GM19043 (cell line): ENCODE measurements at regions not wholly inside any gene's neighbourhood (a gene's known extent, or its start where the extent isn't known, plus 50 kb on each side); places are given as distances from the start of the nearest gene placed in this dataset.

Experiments
- ATAC-seq: cut with Tn5 transposase; IDR thresholded peaks from one replicate; pipeline ENCODE4 v1.9.1; 2021; ENCODE audit warnings: low read depth; ENCODE audit not compliant: unreplicated experiment

DNA sequence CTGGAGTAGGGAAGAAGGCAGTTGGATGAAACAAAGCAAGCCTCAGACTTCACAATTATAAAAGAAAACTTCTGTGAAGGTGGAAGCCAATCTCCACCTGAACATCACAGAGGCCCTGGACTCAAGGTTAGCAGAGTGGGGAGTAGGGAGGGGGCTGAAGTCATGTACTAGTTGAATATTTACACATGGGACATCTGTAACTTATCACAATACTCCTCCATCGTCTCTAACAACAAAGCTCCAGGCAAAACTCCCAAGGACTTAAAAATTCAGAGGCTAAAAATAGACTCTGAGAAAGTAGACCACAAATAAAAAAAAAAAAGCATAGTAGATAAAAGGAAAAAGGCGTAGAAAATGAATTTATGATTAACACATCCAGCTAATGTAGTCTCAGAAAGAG, 326.3 kb upstream of the PKN2 start:
- ATAC-seq, result no peak

- ATAC-seq, result no peak
These were observed 312.5 kb upstream of the PKN2 start for GRCh38 chr1:88371436-88372023.

- ATAC-seq, result no peak
These were observed 308.1 kb upstream of the PKN2 start for GRCh38 chr1:88375977-88376376.

GRCh38 chr1:88376421-88376820, 307.7 kb upstream of the PKN2 start:
- ATAC-seq, result no peak

DNA sequence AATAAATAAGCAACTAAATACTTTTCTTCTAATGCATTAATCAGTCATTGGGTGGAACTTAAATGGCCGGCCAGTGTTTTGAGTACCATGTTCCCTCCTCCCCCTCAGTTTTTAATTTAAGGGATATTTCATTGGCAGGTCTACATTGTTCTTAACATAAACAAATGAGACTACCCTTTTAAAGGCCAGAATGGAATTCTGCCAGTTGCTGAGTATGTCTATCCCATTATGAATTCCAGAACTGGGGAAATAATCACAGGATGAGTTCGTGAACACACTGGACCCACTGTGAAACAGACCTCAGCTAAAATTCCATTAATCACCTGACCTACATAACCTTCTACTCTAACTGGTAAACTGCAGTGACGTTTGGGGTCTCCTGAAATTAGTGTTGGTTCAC, 305.5 kb upstream of the PKN2 start:
- ATAC-seq, result no peak

- no peak for ATAC-seq
These were observed 289.1 kb upstream of the PKN2 start for GRCh38 chr1:88394958-88395357.

GRCh38 chr1:88398338-88398737, 285.7 kb upstream of the PKN2 start:
- ATAC-seq, result no peak

GRCh38 chr1:88399690-88400089, 284.4 kb upstream of the PKN2 start:
- ATAC-seq, result peak; percentile 69

GRCh38 chr1:88401313-88401712, 282.8 kb upstream of the PKN2 start:
- peak; percentile 76 for ATAC-seq

DNA sequence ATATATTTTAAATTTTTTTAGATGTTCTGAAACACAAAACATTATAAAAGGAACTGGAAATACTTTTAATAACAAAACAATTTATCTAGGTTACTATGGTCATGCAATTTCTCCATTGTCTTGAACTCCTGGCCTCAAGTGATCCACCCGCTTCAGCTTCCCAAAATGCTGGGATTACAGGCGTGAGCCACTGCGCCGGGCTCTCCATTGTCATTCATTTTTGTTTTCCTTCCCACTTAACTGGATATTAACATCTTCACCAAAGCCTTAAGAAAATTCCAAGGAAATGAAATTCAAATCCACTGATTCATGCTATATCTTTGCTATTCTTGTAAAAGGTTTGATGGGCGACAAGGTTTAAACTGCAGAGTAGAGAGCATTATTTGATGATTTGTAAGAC, 279.5 kb upstream of the PKN2 start:
- no peak for ATAC-seq

DNA sequence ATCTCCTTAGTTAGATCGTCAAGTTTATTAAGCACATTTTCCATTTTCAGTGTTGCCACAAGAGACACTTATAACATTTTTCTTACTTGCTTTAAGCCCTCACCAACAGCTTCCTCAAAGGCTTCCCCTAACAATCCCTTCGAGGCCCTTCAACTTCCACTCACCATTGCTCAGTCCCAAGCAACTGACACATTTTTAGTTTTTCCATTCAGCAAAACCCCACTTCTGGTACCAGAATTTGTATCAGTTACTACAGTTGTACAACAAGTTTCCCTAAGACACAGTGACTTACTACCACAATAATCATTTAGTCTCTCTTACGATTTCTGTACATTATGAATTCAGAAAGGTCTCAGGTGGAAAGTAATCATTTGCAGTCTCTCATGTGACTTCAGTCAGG, 276.8 kb upstream of the PKN2 start:
- no peak for ATAC-seq

- no peak for ATAC-seq
These were observed 262.1 kb upstream of the PKN2 start for GRCh38 chr1:88421997-88422396.

DNA sequence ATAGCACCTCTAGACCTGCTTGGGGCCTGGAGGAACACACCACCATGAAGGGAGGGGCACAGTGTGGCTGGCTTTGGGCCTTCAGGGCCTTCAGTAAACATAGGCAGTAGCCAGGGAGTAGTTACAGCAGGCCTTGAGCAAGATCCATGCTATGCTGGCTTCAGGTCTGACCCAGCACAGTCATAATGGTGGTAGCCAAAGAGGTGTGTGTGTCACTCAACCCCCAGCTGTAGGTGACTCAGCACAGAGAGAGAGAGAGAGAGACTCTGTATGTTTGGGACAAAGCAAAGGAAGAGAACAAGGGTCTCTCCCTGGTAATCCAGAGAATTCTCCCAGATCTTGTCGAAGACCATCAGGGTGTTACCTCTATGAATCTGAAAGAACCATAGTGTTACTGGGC, 250.5 kb upstream of the PKN2 start:
- no peak for ATAC-seq

- ATAC-seq, result no peak
These were observed 249.2 kb upstream of the PKN2 start for GRCh38 chr1:88434836-88435235.

DNA sequence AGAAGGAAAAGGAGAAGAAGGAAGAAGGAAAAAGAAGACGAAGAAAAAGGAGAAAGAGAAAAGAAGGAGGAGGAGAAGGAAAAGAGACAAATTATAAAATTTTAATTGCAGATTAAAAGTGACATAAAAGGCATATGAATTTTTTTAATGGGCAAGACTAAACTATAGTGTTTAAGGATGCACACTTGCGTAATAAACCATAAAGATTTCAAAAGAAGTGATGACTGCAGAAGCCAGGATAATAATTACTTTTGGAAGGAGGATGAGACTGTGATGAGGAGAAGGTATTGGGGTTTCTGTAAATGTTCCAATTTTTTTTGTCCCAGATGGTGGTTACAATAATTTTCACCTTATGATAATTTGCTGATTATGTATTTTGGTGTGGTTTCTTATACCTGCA, 243.1 kb upstream of the PKN2 start:
- no peak for ATAC-seq

DNA sequence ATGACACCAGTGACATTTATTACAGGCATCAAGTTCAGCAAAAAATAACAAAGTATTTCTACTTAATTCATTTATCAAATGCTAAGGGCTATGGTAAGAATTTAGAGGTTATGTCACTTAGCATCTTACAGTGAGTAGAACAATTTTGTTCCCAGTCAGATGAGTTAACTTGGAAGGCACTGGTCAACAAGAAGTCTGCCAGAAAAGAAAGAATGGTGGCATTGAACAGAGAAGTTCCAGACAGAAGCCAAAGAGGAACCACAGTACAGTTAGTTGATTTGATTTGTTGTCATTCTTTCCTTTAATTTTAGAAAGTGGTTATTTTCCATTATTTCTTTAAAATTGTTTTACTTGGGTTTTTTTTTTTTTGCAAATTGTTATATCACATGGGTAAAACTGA, 232.2 kb upstream of the PKN2 start:
- no peak for ATAC-seq

DNA sequence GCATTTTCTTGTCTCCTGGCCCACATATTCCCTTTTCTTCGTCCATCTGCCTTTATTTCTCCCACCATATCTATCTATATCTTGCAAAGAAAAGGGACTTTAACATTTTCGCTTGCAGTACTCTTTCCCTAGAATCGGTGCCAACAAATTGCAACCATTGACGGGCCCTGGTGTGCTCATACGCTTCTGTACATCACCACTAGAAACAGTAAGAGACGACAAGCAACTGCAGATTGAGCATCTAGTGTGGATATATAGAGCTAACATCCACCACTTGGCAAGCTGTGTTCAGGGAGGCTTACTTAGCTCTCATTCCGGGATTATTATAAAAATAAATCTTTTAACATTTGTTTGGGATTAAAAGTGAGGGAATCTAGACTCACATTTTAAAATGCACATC, 230.8 kb upstream of the PKN2 start:
- ATAC-seq, result no peak

GRCh38 chr1:88454781-88455180, 229.3 kb upstream of the PKN2 start:
- ATAC-seq, result no peak

DNA sequence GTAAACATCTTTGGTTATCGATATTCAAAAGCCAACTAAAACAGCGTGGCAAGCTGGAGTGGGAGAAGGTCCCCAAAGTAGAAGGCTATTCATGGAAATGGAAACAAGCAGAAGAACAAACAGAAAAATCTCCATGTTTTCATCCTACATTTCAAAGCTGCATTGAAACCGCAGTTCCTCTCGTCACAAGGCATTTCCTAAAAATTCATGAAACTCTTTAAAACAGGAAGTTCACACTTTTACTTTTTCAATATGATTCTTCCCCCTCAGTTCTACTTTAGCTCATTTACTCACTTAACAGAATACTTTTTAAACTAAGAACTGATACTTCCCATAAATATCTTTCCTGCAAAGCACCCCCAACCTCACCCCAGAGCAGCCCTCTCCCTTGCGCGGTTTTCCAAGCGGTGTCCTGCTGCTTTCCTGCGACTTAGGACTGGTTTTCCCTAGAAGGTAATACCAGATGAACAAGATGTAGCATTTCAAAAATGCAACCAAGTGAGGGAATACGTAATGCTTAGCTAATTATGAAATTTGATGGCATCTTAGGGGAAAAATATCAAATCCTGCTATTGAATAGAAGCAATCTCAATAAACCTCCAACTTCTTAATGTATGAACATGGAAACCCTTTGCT, 228.3 kb upstream of the PKN2 start:
- no peak for ATAC-seq

GRCh38 chr1:88457197-88457596, 226.9 kb upstream of the PKN2 start:
- no peak for ATAC-seq

DNA sequence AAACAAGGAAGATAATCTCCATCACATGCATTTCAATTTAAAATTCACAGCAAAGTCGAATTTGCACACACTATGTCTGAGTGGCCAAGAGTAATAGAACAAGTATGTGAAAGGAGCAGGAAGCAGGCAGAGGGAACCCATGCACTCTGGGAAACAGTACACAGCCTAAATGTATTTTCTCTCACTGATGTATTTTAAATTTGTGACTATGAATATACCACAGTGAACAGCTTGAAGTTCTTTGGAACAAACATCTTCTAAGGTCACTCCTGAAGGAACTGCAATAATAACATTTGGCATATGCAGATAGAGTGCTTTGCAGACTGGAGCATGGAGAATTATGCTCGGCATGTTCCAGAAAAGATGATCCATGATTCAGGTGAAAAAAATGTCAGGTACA, 223.1 kb upstream of the PKN2 start:
- ATAC-seq, result no peak

DNA sequence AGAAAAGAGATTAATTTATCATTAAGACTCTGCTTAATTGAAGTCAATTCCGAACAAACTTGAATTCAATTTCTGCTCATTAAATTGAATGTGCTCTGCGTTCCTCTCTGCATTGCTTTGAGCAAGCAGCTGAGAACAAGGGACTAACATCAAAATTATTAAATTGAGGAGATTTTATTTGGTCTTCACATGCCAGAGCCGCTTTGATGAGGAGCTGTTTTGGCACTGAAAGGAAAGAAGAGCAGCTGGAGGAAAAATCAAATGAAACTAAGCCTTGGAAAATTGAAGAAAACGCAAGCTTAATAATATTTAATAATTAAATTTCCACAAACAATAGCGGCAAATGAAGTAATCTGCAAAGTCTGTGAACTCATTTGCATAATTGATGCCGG, 222.0 kb upstream of the PKN2 start:
- no peak for ATAC-seq
